HG03558 (cell line): ENCODE measurements at regions not wholly inside any gene's neighbourhood (a gene's known extent, or its start where the extent isn't known, plus 50 kb on each side); places are given as distances from the start of the nearest gene placed in this dataset.

ENCODE experiments used
- ATAC-seq: cut with Tn5 transposase; IDR thresholded peaks from one replicate; pipeline ENCODE4 v1.9.1; 2021; ENCODE audit warnings: moderate number of reproducible peaks; ENCODE audit not compliant: unreplicated experiment; ENCODE audit errors: extremely low read depth

DNA sequence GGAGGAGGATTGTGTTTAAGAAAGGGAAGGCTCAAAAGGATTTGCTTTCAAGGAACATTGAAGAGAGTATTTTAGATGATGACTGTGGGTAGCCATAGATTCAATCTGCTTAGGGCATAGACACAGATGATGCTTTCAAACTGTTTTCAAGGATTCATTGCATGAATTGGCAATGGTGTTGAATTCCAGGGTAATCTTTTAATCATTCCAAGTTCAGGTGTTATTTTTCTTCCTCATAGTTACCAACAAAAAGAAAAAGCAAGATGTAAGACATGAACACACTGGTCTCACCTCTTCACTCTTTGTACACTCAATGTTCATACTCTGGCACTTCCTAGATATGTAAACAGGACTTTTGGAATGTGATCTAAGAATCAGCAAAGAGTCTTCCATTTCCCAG is 167.0 kb upstream of the RHOBTB1 start:
- no peak for ATAC-seq

DNA sequence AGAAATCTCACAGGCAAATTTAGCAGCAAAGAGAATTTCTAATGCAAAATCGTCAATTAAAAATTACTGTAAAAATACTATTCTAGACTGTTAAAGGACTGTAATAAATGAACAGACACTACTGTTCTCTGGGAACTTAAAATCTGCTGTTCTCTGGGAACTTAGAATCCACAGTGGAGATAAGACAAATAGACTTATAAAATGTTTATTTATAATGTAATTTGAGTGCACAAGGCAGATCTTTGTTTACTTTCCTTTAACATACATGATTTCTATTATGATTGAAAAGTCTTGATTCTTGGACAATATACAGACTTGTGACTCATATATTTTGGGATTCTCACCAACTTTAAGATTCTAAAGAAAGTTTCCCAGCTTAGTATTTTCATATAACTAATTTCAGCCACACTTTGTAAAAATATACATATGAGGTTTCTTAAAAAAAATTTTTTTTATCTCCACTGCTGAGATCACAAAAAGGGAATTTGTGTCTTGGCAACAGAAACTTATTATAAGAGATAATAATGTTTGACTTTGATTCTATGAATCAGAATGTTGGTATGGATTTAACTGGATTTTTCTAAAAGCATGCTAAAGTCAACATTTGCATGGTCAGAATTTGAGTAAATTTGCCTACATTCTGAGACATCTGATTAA is 166.3 kb upstream of the RHOBTB1 start:
- ATAC-seq, result no peak

DNA sequence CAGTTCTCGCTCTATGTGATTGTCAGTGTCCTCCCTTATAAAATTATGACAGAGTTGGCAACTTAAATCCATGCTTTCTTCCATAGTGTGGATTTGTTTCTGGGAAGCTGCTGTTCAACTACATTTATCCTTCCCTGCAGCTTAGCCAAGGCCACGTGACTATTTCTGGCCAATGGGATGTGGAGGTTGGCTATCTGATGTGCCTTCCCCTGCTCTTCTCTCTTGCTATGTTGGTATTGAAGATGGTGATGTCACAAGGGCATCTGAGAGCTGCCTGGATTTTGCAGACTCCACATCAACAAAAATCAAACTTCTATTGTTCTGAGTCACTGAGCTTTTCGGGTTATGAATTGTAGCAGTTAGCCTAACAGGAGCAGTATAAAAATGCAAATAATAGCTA is 164.9 kb upstream of the RHOBTB1 start:
- no peak for ATAC-seq

DNA sequence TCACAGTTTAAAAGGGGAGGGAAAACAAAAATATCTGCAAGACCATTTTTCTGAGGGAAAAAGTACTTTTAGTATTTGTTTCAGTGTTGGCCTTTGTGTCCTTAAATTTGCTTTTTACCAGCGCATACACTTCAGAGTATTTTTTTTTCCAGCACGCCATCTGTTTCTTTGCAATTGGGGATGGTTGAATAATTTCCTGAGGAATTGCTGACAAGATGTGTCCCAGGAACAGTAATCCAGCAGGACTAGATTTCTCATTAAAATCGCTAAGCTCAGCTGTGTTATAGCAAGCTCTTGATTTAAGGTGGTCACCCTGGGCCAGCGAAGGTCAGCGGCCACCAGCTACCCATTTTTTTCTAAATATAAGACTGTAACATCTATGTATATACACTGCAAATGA is 156.9 kb upstream of the RHOBTB1 start:
- no peak for ATAC-seq

DNA sequence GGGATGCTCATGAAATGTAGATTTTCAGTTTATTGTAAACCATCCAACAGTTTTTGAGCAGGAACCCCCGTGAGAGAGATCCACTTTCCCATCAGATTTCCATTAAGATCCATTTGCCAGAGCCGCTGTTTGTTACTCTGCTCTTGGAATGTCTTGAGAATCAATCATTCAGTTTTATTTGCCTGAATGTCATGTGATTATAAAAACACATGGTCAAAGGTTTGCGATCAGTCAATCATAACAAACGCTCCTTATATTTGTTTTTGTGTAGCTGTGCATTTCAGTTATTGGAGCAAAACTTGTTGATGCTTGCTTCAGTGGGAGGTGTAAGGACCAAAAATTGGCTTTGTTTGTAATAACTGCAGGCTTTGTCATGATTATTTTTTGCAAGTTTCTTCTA is 155.8 kb upstream of the RHOBTB1 start:
- no peak for ATAC-seq

DNA sequence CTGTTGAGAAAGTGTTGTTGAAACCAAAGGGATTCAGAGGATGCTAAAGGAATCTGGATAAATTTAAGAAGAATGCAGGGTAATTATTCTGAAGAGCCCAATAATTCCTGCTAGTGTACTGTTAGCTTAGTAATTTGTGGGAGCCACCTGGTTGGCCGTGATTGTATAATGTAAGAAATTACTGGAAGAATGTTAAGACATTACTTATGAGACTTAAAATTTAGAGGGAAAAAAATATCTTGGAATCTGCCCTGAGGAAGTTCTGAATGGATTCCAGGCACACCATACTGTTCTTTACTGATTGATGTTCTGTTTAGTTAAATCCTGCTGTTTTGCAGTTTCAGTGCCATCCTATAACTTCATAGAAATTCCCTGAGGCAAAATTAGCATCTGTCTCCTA is 155.0 kb upstream of the RHOBTB1 start:
- ATAC-seq, result no peak

DNA sequence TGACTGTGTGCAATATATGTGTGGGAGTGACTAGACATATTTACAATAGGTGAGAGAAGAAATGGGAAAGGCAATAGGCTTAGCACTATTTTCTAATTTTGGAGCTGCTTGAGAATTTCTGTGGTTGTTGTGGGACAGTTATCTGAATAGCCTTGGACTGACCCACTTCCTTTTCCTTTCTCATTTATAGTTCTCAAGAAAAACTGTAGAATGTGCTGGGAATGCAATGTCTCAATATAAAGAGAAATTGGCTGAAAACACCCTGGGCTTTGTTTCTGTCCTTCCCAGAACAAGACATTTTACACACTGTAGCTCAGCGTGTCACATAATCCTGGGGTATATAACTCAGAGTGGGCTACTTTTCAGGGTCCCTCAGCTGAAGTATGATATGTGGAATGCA is 153.0 kb upstream of the RHOBTB1 start:
- no peak for ATAC-seq

DNA sequence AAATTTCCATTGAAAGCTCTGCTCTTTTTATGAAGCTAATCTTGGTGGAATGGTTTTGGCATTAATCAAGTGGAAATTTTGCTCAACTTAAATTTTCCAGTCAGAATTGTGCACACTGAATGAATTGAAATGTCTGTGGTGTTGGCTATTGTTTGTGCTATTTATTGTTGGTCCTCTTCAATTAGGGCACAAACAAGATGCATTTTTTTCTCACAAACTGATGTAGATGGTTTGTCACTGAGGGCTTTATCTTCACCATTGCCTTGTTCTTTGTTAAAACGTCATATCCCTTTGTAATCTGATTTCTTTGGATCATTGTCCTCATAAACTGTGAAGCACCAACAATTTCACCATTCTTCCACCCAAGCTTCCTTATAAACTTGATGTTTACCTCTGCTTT is 152.1 kb upstream of the RHOBTB1 start:
- ATAC-seq, result no peak

DNA sequence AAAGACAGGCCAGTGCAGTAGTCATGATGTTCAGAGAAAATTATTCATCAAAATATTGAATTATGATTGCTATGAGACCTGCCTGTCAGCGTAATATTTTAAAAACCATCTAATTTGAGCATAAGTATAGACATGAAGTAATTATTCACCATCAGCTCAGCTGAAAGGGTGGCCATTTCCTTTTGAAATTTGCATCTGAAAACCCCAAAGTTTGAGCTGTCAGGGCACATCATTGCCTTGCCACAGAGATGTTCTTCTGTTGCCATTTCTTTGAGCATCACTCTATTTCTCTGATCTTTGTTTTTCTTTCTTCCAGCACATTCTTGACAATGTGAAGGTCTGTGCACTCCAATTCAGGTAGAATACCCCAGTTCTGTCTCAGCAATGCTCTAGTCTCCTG is 147.5 kb upstream of the RHOBTB1 start:
- ATAC-seq, result no peak

DNA sequence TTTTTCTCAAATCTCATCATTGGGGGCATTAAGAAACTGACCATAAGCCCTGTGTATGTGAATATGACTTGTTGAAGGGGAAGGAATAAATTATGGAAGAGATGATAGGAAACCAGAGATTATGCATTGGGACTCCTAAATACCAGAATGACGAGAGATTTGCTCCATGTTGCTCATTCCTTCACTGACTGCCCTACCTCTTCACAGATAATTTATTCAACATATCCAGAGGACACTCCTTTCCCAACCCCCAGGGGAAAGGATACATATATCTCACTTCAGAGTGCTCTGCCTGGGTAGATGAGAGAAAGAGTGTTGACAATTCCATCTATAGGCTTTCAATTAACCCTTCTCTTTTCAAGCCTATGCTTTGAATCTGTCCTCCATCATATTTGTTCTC is 145.3 kb upstream of the RHOBTB1 start:
- ATAC-seq, result no peak

DNA sequence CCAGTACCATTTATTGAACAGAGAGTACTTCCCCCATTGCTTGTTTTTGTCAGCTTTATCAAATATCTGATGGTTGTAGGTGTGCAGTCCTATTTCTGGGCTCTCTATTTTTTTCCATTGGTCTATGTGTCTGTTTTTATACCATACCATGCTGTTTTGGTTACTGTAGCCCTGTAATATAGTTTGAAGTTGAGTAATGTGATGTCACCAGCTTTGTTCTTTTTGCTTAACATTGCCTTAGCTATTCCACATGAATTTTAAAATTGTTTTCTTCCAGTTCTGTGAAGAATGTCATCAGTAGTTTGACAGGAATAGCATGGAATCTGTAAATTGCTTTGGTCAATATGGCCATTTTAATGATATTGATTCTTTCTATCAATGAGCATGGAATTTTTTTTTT is 140.5 kb upstream of the RHOBTB1 start:
- no peak for ATAC-seq

DNA sequence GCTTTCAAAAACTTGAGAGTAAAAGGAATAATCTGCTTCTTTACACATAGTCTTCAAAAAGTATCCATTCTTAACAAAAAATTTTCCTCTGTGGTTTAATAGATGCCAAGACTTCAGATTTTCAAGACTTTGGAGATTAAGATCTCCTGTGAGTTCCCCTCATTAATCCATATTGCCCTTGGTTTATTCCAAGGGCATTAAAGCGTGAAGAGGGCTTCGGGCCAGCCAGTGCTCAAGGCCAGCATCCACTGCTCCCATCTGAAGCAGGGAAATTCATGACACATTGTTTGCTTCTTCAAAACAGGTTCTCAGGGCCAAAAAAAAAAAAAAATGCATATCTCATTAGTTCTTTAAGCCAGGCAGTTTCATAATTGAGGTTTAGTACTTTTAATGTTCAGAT is 137.3 kb upstream of the RHOBTB1 start:
- ATAC-seq, result no peak

DNA sequence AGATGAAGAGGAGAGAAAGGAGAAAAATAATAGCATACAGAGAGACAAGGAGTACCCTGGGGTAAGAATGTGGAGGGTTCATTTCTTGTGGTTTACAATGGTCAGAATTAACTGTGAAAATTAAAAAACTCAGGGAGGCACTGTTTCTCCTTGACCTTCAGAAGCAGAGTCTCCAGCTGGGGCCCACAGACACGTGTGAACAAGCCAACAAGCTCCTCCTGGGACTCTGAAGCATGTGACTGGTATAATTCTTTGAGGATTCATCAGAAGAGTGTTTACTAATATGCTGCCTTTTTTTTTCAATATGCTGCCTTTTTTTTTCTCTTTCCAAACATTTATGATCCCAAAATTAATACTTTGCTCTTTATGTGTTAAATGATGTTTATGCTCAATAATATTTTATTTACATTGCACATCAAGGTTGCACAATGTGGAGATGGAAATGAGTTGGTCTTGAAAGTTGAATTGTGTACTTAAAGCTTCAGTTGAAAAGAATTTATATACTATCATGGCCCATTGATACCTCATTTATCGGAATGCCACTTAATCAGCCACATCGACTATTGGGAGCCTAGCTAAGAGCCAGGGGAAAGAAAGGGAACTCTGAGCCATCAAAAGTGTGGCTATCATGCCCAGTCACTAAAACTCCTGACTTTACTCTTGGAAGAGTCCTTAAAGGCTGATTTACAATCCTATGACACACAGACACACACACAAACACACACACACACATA is 134.7 kb upstream of the RHOBTB1 start:
- ATAC-seq, result no peak

DNA sequence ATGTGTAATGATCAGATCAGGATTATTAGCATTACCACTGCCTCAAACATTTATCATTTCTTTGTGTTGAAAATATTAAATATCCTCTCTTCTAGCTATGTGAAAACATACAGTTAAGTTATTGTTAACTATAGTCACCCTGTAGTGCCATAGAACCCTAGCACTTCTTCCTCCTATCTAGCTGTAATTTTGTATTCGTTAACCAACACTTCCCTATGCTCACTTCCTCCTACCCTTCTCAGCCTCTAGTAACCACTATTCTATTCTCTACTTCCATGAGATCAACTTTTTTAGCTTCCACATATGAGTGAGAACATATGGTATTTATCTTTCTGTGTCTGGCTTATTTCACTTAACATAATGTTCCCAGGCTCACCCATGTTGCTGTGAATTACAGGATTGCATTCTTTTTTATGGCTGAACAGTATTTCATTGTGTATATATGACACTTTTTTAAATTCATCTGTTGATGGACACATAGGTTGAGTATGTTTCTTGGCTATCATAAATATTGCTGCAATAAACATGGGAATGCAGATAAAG is 132.7 kb upstream of the RHOBTB1 start:
- ATAC-seq, result no peak

DNA sequence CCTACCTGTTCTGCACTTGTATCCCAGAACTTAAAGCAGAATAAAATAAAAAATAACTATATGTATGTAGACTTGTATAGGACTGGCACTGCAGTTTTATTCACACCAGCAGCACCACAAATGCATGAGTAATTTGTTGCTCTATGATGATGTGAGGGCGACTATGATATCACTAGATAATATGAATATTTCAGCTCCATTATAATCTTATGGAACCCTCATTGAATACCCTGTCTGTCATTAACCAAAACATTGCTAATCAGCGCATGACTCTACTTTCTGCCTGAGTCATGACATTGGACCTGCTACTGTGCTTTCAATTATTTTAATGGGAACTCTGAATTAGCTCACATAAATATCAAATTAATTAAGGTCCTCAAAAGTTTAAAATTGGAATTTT is 129.4 kb upstream of the RHOBTB1 start:
- no peak for ATAC-seq

DNA sequence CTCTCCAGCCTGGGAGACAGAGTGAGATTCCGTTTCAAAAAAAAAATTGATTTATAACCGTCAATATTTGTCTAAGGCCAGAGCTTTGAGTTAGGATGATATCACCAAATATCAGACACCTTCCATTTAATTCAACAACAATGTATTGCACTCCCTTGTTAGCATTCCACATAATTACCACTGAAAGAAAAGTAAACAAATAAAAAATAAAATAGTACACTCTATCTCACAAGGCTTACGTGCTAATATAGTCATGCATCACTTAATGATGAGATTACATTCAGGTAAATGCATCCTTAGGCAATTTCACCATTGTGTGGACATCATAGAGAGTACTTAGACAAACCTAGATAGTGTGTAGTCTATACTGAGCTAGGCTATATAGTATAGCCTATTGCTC is 127.6 kb upstream of the RHOBTB1 start:
- ATAC-seq, result no peak

DNA sequence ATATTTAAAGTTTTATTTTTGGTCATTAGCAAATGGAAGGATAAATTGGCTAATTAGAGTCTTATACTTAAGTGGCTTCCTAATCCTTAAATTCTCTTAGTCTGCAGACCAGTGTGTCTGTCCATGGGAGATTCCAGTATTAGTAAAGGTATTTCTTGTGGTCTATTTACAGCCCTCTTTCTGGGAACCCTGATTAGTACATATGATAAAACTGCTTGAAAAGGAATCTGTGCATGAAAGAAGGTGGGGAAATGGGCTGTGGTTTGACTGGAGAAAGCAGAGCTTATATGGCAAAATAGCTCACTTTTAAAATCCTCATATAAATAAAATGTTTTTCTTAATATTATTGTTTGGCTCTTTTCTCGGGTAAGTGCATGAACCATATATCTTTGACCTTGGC is 124.5 kb upstream of the RHOBTB1 start:
- no peak for ATAC-seq

DNA sequence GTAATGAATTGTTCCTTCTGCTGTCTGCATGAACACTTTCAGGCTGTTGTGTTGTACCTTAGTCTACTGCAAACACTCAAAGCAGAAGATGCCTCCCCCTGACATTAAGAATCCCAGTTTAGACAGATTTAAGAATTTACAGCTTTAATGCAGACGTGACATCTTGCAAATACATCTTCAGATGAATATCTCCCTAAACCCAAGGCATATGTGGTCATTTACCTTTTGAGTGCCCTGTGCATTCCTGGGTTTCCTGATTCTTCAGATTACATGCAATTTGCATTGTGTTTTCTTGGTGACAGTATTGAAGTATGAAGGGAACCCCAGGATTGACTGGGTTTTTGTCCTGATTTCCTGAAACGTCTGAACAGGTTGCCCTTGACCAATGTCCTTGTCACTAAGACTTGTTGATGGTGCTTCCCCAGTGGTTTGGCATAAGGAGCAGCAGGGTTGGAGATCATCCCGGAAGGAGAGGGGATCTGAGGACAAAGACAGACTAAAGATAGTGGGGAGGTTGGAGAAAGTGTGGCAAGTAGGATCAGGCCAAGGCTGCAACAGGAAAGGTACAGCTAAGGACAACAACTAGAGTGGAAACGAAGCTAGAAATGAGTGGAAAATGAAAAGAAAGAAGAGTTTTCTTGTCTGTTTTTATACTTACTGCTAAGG is 123.8 kb upstream of the RHOBTB1 start:
- no peak for ATAC-seq

DNA sequence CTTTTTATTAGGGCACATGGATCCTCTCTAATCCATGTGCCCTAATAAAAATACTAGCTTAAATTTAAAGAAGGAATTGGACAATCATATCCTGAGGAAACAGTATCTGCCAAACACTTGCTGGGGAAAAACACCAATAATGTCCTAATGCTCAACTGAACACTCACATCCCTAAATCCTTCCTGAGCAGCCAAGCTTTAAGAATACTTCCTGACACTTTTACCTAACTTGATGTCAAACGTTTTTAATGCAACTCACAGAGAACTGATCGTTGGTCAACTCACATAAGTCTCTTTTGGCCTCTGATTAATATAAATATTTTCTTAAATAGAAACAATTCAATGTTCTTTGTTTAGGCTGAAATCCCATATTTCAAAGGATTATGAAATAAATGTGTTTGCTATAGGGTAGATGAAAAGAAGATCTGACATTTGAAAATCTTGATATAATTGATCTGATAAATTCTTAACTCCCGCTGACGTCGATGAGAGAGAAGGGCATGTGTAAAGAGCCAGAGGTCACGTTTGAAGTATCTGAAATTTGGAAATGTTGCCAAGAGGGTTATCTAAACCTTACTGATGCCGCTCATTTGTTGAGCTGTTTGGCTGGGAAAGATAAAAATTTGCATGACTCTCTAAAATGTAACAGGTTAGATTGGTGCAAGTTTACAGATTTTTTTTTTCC is 122.8 kb upstream of the RHOBTB1 start:
- no peak for ATAC-seq

DNA sequence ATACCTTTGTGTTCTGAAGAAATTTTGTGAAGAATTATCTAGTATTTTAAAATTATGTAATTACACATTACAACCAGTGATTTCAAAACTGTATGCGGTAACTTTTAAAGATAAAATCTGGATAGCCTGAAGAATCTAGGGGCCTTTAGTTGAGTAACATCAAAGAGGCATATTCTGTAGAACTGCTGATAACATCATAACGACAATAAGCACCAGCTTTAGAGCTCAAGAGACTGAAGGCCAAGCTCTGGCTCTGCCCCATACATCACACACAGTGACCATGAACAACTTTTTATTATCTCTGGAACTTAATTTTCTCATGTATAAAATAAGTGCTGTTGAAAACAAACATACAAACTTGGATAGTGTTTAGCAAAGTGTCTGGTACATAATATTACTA is 121.1 kb upstream of the RHOBTB1 start:
- ATAC-seq, result no peak

DNA sequence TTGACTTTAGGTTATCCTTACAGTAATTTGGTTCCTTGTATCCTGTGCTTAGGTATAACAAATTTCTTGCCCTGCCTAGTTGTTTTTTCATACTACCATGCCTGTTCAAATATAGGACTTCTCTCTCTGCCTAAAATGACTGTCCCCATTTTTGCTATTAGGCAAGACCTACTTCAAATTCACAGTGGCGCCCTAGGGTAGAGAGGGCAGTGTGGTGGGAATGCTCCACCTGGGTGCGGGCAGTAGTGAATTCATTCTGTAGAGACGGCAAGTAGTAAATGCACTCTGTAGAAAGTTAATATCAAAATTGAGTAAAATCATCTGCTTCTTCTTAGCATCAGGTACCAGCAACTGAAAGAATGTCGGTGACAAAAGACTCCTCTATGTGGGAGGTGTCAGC is 120.4 kb upstream of the RHOBTB1 start:
- ATAC-seq, result no peak
